IPS DF 19.7 (cell line): ENCODE measurements at regions not wholly inside any gene's neighbourhood (a gene's known extent, or its start where the extent isn't known, plus 50 kb on each side); places are given as distances from the start of the nearest gene placed in this dataset.

Source experiments
- DNase-seq: peaks from one replicate; pipeline ENCODE4 v3.0.0-alpha.2; 2013; ENCODE audit warnings: low read depth, low spot score

- no peak for DNase-seq
Measured at GRCh38 chr1:112040891-112041740, 51.6 kb upstream of the KCND3 start.

- DNase-seq = no peak
Measured at GRCh38 chr1:112043901-112044300, 54.4 kb upstream of the KCND3 start.

GRCh38 chr1:112044745-112045144 lies 55.3 kb upstream of the KCND3 start:
- no peak for DNase-seq

- no peak for DNase-seq
Measured at GRCh38 chr1:112046630-112047029, 57.2 kb upstream of the KCND3 start.

- no peak for DNase-seq
Measured at GRCh38 chr1:112048421-112048820, 59.0 kb upstream of the KCND3 start.

GRCh38 chr1:112054510-112054909 lies 65.0 kb upstream of the KCND3 start:
- no peak for DNase-seq

GRCh38 chr1:112056354-112056753 lies 66.9 kb upstream of the KCND3 start:
- DNase-seq = no peak

GRCh38 chr1:112057736-112058135 lies 68.3 kb upstream of the KCND3 start:
- DNase-seq = no peak

- DNase-seq = no peak
Measured at GRCh38 chr1:112058815-112059450, 69.5 kb upstream of the KCND3 start.

- no peak for DNase-seq
Measured at GRCh38 chr1:112059679-112060078, 70.2 kb upstream of the KCND3 start.

GRCh38 chr1:112060261-112060660 lies 70.8 kb upstream of the KCND3 start:
- DNase-seq = no peak

- DNase-seq = no peak
Measured at GRCh38 chr1:112061056-112061455, 71.6 kb upstream of the KCND3 start.

- DNase-seq = no peak
Measured at GRCh38 chr1:112061901-112062320, 72.4 kb upstream of the KCND3 start.

- no peak for DNase-seq
Measured at GRCh38 chr1:112063781-112064728, 74.6 kb upstream of the KCND3 start.

GRCh38 chr1:112067989-112068388 lies 78.5 kb upstream of the KCND3 start:
- no peak for DNase-seq

GRCh38 chr1:112070677-112071076 lies 81.2 kb upstream of the KCND3 start:
- DNase-seq = no peak

GRCh38 chr1:112074711-112075110 lies 85.2 kb upstream of the KCND3 start:
- no peak for DNase-seq

- DNase-seq = no peak
Measured at GRCh38 chr1:112075566-112075965, 86.1 kb upstream of the KCND3 start.

- no peak for DNase-seq
Measured at GRCh38 chr1:112079446-112079845, 90.0 kb upstream of the KCND3 start.

- DNase-seq = no peak
Measured at GRCh38 chr1:112083487-112083886, 94.0 kb upstream of the KCND3 start.

GRCh38 chr1:112092656-112093371 lies 103.3 kb upstream of the KCND3 start:
- no peak for DNase-seq

GRCh38 chr1:112093372-112093694 lies 103.9 kb upstream of the KCND3 start:
- DNase-seq = no peak
